NCI-H345 (cell line): ENCODE measurements at regions not wholly inside any gene's neighbourhood (a gene's known extent, or its start where the extent isn't known, plus 50 kb on each side); places are given as distances from the start of the nearest gene placed in this dataset.
"Not testable (repeated sequence)": the region's sequence is repeated elsewhere in the genome, so short reads cannot be mapped to it uniquely, and the experiment has no call there.

ENCODE experiments used
- DNase-seq: peaks from one replicate; lab custom pipeline; 2025; lab: John Stamatoyannopoulos, UW

DNA sequence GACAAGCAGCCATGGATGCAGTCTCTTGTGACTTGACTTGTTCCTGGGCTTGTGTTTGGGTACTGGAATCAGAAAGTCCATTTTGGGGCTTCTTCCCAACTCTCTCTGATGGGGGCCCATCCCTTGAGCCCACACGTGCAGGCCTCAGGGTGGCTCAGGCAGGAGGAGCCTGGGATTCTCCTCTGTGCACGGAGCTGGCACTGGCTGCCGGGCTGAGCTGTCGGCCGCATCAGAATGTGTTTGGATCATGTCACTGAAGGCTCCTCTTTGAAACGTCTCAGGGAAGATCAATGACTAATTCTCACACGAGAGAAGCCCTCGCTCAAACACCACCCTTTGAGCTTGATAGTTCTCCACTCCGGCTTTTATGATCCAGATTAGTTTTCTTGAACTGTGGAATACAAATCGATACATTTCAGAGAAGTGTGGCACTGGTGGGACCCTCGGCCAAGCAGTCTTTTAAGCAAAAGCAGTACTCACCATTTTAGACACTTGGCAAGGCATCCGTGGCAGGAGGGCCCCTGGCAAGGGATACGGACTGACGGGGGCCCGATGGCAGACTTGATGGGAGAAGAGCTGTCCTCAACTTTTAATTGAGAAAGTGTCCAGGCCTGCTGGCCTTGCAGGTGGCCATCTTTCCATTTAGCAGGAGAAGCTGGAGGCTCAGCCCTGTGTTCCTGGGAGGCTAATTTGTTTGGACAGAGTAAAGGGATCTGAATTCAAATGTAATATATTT lies 220.7 kb upstream of the C1orf174 start:
- DNase-seq = no peak

DNA sequence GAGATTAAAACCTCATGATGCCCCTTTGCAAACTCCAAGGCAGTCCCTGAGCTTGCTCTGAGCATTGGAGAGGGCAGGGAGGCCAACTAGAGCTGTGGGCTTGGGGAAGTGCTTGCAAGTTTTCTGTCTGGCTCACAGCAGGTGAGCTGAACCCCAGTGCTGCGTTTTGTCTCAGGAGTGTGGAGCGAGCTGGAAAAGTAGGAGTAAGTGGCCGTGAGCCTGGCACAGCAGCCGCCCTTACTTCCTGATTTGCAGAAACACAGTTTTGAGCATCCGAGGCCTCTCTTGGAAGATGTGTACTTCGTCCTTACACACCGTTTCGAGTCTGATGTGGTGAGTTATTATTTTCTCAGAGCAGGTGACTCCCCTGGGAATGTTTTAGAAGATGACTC lies 221.2 kb upstream of the C1orf174 start:
- DNase-seq = no peak

DNA sequence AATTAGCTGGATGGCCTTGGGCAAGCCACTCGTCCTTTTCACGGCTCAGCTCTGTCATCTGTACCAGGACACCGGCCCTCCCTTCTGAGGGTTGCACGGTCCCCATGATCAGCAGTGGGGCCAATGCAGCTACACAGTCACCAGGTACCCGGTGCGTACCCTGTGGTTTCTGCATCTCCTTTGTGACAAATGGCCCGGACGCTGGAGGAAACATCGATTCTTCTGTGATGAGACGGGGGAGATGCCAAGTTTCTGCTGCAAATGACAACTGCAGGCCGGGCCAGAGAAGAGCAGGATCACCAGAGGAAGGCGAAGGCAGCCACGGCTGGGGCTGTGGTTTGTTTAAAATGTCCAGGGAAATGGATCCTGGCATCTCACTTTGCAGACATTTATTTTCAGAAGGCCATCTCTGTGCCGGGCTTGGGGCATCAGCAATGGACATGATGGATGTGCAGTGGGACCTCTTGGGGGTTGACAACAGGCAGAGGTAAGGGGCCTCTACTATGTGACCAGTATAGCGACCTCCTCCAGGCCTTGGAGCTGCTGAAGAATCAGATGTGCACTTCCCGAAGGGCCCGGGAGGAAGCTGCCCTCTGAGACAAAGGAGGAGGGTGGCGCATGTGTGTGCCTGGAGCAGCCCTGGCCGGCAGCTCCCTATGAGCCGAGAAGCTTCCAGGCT lies 221.9 kb upstream of the C1orf174 start:
- DNase-seq = no peak

DNA sequence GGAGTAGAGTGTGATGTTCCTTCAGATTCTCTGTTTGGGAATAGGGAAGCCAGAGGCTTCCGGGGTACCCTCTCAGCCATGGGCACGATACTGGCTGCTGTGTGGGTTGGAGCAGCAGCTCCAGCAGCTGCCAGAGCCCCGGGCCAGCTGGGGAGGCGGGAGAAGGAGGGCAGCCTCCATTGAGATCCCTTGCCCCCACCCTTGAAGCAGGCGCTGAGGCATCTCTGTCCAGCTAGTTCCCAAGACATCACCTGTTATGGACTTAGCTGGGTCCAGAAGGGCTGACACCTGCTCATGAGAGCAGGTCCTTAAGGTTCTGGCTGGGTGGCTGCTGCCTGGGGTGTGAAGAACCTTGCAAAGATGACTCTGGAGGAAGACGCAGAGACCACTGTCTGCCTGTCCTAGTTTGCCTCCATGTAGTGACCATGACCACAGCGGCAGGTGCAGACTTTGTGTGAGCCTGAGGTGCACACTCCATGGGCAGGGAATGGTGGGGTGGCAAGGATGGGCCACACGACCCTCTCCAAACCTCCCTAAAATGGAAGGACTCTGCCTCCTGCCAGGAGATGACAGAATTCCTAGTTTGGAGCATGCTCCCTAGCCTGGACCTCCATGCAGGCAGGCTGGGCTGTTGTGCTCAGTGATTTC lies 222.6 kb upstream of the C1orf174 start:
- DNase-seq = no peak

DNA sequence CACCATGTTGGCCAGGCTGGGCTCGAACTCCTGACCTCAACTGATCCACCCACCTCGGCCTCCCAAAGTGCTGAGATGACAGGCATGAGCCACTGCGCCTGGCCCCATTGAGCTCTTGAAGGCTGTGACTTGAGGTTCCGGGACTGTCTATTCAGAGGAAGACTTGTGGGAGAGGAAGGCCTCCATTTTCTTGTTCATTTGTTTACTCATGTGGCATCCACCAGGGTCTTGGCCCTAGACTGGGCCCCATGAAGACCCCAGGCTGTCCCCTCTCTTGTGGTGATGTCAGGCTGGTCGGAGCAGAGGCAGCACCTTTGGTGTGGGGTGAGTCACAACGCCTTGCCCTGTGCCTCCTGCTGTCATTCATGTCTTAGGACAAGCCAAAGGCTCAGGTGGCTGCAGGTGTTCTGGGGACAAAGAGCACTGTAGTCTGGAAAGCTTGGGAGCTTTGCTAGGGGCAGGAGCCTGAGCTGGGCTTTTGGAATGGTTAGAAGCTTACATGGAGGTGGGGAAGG lies 224.6 kb upstream of the C1orf174 start:
- DNase-seq = no peak

DNA sequence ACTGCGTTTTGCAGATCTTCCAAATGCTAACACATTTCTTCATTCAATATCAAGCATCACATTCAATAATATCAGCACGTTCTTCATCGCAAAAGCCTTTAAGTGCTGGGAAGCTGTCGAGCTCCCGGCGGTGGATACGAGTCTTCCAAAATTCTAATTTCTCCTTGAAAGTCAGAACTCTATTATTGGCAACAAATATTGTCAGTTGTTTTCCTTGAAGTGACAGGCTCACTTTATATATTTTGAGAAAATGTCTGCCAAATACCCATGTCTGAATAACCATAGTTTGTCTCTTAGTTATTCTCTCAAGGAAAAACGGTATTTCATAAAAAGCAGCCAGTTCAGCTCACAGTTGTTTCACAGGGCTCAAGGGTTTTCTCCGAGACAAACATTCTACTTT lies 226.2 kb upstream of the C1orf174 start:
- no peak for DNase-seq

DNA sequence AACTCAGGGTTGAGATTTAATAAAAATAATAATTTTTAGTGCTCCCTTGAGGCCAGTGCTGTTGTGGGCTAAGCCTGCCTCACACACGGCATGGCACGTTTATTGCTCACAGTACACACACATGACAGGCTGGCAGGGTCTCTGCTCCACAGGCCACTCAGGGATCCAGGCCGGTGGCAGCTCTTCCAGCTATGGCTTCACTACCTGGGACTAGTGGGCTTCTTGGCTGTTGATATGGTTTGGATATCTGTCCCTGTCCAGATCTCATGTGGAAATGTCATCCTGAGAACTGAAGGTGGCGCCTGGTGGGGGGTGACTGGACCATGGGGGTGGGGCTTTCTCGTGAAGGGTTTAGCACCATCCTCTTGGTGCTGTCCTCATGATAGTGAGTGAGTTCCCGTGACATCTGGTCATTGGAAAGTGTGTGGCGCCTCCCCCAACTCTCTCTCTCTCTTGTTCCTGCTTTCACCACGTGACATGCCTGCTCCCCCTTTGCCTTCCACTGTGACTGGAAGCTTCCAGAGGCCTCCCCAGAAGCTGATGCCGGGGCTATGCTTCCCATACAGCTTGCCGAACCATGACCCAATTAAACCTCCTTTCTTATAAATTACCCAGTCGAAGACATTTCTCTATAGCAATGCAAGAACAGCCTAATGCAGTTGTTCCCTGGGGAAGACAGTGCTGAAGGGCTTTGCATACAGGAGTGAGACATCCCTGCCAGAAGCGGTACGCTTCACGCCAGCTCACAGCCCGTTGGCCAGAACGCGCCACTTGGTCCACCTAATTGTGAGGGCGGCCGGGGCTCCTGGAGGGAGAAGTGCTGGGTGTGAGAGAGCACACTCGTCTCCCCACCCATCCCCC lies 226.9 kb upstream of the C1orf174 start:
- DNase-seq = no peak

DNA sequence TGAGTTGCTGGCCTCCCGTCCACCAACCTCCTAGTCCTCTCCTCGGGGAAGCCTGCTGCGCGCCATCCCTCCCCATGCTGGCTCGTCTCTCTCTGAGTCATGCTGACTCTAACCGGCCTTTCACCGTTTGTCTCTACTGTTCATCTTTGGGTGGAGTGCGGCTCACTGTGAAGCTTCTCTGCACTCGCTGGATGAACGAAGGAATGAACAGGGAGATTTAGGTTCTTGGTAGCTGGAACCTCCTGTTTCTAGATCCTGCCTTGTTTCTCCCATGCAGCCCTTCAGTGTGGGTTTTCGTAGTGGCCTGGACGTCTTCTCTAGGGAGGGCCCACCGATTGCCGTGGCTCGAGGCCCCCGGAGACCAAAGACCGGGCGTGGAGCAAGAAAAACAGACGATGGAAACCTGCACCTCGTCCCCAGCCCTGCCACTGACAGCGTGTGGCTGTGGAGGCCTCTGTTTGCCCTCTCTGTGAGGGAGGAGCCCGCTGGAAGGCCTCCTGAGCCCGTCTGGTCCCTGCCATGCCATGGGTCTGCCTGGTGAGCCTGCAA lies 227.6 kb upstream of the C1orf174 start:
- DNase-seq = no peak

DNA sequence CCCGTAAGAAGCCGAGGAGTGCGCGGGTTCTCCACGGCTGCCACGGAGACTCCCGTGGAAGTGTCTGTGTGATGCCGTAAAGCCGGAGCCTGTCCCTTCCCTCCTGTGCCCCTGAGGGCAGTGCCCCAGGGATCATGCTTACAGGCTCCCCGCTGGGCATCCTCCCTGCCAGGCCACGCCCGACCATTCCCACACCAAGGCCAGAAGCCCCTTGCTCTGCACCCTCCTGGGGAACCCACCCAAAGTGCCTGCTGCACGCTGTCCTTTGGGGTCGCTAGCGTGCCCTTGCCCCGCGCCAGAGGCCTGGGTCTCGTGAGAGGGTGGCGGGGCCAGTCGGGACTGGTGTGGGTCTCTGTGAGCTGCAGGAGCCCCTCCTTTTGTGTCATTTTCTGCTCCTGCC lies 228.5 kb upstream of the C1orf174 start:
- no peak for DNase-seq

DNA sequence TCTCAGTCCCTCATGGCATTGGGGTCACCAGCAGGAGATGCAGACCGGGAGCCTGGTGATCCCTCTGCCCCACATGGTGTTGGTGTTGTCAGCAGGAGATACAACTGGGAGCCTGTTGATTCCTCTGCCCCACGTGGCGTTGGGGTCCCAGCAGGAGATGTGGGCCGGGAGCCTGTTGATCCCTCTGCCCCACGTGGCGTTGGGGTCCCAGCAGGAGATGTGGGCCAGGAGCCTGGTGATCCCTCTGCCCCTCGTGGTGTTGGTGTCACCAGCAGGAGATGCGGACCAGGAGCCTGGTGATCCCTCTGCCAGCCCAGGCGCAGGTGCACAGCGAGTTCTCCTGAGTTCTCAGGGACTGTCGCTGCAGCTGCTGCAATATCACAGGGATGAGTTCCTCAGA lies 229.6 kb upstream of the C1orf174 start:
- no peak for DNase-seq

DNA sequence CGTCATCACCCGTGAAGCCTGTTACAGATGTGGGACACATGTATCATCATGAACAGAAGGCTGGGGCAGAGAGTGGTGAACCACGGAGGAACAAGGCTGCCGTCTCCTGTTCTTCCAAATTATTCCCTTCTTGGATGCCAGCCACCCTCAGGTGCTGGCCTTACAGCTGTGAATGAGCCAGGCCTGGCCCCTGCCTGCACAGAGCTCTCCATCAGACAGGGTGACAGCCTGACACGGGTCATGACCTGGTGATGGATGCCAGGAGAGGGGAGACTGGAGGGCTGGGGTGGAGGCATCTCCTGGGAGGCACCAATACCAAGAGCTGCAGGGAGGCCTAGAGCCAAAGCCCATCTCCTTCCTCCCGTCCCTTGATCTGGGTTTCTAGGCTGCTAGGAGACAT lies 230.0 kb upstream of the C1orf174 start:
- no peak for DNase-seq

DNA sequence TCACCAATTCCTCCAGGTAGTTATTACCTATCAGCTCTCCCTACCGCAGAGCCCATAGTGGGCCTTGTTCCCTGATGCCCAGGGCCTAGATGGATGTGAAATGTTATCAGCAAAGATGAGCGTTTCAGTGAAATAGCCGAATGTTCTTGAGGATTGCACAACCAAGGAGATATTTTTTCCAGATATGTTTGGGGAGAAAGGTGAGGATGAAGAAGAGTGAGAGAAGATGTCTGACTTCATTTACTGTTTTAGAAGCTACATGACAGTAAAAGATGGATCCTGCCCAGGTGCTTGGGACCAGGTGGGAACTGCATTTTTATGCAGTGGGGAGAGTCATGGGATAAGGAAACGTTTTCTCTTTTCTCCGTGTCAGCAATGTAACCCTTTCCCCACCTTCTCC lies 231.7 kb upstream of the C1orf174 start:
- DNase-seq = no peak

DNA sequence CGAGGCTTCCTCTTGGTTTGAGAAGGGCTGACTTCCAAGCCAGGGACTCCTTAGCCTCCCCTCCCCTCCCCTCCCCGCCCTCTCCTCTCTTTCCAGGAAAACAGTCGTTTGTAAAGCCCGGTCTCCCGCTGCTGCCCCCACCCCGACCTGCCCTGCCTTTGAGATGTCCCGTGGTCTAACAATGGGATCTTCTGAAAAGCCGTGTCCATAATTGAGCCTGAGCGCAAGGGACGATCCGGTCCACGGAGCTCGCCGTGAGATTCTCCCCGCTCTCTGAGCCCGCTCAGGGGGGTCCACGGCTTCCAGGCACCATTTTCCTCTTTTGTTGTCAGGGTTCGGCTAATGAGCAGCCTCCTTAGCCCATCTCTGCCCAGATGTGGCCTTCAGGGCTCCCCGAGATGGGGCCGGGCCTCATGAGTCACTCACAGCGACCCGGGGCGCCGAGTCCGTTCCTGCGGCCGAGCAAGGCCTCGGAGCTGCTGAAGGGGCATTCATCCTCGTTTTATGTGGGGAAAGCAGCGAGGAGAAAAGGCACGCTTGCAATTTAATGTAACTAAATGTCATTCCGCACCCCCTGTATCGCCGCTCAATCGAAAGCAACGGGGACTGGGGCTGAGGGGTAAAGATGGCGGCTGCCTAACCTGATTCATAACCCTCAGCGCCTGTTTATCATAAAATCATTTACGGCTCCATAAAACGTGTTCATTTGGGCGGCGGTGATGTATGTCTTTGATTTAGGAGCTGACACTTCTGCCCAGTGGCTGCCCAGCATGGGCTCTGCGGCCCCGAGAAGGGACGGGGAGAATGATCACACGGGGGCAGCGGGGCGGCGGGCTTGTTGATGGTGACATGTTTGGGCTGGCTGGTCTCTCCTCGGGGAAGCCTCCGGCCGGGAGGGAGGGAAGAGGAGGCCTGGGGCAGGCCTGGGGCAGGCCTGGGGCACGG lies 232.6 kb upstream of the C1orf174 start:
- DNase-seq = no peak

DNA sequence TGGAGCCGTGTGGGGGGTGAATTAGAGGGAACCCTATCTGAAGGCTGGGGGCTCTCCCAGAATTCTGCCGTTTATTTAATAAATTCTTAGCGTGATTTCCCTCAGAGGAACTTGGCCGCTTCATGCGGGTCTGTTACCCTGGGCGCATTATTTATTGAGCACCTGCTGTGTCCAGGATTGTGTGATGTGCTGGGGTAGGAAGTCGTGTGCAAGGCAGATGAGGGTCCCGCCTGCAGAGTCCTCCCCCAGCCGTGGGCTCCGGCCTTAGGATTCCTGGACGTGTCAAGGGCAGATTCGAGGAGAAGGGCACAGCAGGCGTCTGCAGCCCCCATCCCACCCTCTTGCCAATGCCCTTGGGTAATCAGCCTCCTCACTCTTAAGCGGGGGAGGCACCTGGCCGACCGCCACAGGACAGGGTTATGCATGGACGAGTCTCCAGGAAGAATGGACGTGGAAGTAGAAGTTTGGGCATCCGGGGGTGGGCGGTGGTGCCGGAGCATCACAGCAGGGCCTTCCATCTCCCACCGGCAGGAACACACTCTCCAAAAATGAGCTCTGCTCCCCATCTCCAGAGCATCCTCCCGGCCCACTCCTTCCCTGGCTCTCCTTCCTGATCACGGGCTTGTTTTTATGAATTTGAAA lies 233.3 kb upstream of the C1orf174 start:
- DNase-seq = no peak

DNA sequence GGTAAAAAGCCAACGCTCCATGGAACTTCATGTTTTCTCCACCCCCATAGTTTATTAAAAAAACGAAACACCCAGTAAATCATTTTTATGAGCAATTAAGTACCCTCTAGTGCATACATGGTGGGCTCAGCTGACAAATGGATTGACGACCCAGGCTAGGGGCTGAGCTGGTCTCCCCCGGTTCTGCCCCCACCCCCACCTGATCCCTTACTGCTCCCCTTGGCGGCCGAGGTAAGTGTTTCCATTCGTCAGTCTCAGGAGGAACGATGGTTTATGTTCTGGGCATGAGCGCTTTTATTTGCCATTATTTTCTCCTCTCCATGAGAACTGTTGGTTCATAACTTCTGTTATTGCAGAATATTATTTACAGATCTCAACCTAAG lies 233.9 kb upstream of the C1orf174 start:
- DNase-seq = no peak

DNA sequence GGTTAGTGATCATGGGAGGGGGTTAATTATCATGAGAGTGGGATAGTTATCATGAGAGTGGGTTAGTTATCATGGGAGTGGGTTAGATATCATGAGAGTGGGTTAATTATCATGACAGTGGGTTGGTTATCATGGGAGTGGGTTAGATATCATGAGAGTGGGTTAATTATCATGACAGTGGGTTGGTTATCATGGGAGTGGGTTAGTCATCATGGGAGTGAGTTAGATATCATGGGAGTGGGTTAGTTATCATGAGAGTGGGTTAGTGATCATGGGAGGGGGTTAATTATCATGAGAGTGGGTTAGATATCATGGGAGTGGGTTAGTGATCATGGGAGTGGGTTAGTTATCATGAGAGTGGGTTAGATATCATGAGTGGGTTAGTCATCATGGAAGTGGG lies 235.8 kb upstream of the C1orf174 start:
- not testable (repeated sequence) for DNase-seq

DNA sequence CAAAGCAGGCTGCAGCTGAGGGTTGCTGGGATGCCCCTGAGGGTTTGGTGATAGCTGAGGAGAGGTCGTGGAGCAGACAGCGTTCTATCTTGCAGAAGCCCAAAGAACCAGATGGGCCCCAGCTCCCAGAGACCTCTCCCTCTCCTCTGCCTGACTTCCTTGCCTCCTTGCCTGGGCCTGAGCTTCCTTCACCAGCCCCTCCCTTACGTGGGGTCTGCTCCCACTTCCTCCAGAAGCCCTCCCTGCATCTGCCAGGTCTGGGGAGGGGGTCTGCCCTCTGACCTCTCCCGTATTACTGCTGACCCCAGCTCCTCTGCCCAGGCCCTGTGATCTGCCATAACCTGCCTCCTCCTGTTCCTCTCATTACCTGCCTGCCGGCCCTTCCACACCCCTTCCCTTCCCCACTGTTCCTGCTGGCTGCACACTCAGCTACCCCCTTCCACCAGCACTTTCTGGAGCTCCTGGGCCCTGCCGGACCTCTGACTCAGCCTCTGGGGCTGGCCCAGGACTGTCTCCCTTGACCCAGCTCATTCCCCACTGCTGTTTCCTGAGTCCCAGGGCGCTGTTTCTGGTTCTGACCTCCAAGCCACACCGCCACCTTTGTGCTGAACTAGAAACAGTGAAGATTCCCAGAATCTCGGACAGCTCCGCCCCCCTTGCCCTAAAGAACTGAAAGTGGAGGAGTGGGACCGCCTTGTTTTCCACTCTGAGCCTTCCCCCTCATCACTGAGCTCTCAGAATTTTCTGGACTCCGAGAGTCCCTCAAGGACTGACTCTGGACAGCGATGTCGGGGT lies 237.7 kb upstream of the C1orf174 start:
- no peak for DNase-seq

DNA sequence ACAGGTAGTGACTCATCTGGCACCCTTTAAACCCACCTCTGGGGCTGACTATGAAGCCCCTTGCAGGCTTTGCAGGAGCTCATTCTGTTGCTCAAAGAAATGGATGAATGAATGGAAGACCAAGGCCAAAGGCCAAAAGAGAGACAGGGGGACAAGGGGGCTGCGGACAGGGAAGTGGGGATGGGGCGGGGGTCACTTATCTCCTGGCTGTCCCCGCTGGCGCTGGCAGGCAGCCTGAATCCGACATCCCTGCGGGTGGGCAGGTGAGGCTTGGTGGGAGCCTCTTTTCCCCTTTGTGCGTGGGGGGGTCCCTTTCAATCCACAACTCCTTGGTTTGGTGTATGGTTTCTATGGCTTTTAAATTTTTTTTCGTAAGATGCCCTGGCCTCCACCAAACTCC lies 239.6 kb upstream of the C1orf174 start:
- no peak for DNase-seq

DNA sequence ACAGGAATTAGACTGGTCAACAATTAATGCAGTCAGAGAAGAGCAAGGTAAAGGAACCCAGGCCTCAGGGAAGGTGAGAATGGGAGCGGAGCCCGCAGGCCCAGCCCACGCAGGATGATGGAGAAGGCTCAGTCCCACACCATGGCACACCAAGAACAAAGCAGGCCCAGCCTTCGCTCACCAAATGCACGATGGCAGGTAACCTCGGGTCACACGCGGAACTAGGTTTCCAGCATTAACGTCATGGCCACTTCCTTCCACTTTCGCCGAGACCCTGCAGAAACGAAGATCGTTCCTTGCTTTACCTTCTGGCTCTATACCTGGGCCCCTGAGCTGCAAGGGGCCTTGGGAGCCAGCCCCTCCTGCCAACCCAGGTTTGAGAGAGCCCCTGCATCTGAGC lies 240.2 kb upstream of the C1orf174 start:
- DNase-seq = no peak

DNA sequence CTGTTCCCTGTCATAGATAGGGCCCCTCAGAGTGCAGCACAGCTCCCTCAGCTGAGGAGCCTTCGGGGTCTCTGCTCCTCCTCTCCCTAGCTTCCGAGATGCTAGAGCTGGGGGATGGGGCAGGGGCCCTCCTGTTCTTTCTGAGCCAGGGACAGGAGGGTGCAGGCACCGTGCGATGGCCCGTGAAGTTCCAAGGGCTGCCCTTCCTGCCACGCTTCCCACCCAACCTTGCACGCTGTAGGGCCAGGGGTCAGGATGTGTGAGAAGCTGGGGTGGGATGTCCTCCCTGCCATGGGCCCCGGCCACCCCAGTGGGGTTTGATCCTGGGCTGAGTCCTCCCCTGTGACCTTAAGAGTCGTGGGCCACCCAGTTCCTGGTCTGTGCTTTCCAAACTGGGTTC lies 240.7 kb upstream of the C1orf174 start:
- no peak for DNase-seq
